Esophagus muscularis mucosa (tissue), 4 donors: ENCODE measurements at regions not wholly inside any gene's neighbourhood (a gene's known extent, or its start where the extent isn't known, plus 50 kb on each side); places are given as distances from the start of the nearest gene placed in this dataset.

Experiments used
- CTCF ChIP-seq, 3 experiments: fragments of 200-600 bp in 2 of 3; fragments of 450-650 bp in 1 of 3; sonication (generic) in 2 of 3; IDR thresholded peaks; one replicate each; pipeline ENCODE4 v1.5.1; 2017 to 2019; ENCODE audit warnings: antibody characterized with exemption in 3 of 3, mild to moderate bottlenecking in 2 of 3, moderate library complexity in 1 of 3
- EP300 ChIP-seq: sonication (generic); formaldehyde crosslinking; IDR thresholded peaks from one replicate; pipeline ENCODE4 v1.6.1; 2017; ENCODE audit warnings: antibody characterized with exemption
- POLR2A ChIP-seq: fragments of 450-650 bp; IDR thresholded peaks from one replicate; pipeline ENCODE4 v1.6.1; 2017; ENCODE audit warnings: antibody characterized with exemption, moderate library complexity, mild to moderate bottlenecking, low read depth
- POLR2AphosphoS5 ChIP-seq, 2 donors: sonication (generic); formaldehyde crosslinking; IDR thresholded peaks; one replicate each; pipeline ENCODE4 v1.6.1; 2017; ENCODE audit warnings: antibody characterized with exemption in 2 of 2

DNA sequence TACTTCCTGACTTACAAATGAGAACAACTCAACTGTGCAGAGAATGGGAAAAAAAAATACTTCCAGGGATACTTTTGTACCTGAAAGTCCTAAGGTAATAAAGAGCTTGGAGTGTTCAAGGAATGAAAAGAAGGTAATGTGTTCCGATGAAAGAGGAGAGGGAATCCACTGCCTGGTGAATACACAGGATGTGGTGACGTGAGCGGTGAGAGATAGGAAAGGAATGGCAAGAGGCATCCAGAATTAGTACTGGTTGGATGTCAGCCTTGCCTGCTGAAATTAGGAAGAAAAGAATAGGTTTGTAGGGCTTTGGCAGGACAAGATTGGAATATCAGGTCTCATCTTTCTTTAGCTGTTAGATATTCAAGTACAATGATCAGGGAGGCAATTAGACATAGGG lies 347.7 kb downstream of the POM121L12 start:
- TF ChIP-seq CTCF (IDR thresholded peaks at IDR 0.05): no peak
- no peak for TF ChIP-seq EP300
- no peak for TF ChIP-seq POLR2AphosphoS5 (IDR thresholded peaks at IDR 0.05)
- no peak for TF ChIP-seq POLR2A
